ENCODE measurements at regions not wholly inside any gene's neighbourhood (a gene's known extent, or its start where the extent isn't known, plus 50 kb on each side); places are given as distances from the start of the nearest gene placed in this dataset.
"Not testable (repeated sequence)": the region's sequence is repeated elsewhere in the genome, so short reads cannot be mapped to it uniquely, and the experiment has no call there.

GRCh38 chr20:48437146-48437545 is 390.7 kb downstream of the PREX1 start:
- no peak overlapping the region for H3K27ac Mint-ChIP-seq
- no peaks in the 10 kb centered on the region for H3K36me3 Mint-ChIP-seq (ENCODE audit: low read depth)
- DNase-seq = no peak
- no peaks in the 10 kb centered on the region for H3K4me1 Mint-ChIP-seq
- Histone ChIP-seq H3K27me3 (ENCODE audit: control insufficient read depth, insufficient read depth, low read length, poor library complexity, severe bottlenecking) (no peaks in the 10 kb centered on the region), H3K9me3 (ENCODE audit: control insufficient read depth, low read length) (peaks cover 12% of the 10 kb centered on the region), H3K27ac (ENCODE audit: low read depth, low read length) (no peak overlapping the region), H3K36me3 (ENCODE audit: control insufficient read depth, insufficient read depth, low read length) (no peaks in the 10 kb centered on the region), H3K9ac (ENCODE audit: extremely low read depth, low read length, poor library complexity, severe bottlenecking) (no peak overlapping the region), H3K4me3 (ENCODE audit: low read length) (no peak overlapping the region), H3K4me1 (ENCODE audit: control insufficient read depth, insufficient read depth, low read length) (no peaks in the 10 kb centered on the region)
- H3K9me3 Mint-ChIP-seq = peaks cover 9% of the 10 kb centered on the region
- H3K27me3 Mint-ChIP-seq (ENCODE audit: insufficient read depth) = no peaks in the 10 kb centered on the region
- no peak overlapping the region for H3K4me3 Mint-ChIP-seq
- 74 to 75% methylated on average over 4 to 5 of the region's 5 CpGs for WGBS, 2 experiments (ENCODE audit: insufficient coverage in 1 of 2, insufficient read length in 1 of 2)
- TF ChIP-seq CTCF (conservative IDR thresholded peaks at IDR 0.05) = no peak

- not testable (repeated sequence) for H3K27ac ChIP-seq (ENCODE audit: low read depth, low read length); H3K27ac Mint-ChIP-seq; H3K9me3 Mint-ChIP-seq; H3K4me3 ChIP-seq (ENCODE audit: low read length); H3K4me1 Mint-ChIP-seq; H3K9ac ChIP-seq (ENCODE audit: extremely low read depth, low read length, poor library complexity, severe bottlenecking); H3K4me1 ChIP-seq (ENCODE audit: control insufficient read depth, insufficient read depth, low read length); DNase-seq; H3K27me3 ChIP-seq (ENCODE audit: control insufficient read depth, insufficient read depth, low read length, poor library complexity, severe bottlenecking); H3K36me3 ChIP-seq (ENCODE audit: control insufficient read depth, insufficient read depth, low read length); H3K36me3 Mint-ChIP-seq (ENCODE audit: low read depth); H3K27me3 Mint-ChIP-seq (ENCODE audit: insufficient read depth); H3K4me3 Mint-ChIP-seq
- peaks cover 12% of the 10 kb centered on the region for H3K9me3 ChIP-seq (ENCODE audit: control insufficient read depth, low read length)
- 94 to 100% methylated on average over 1 to 6 of the region's 8 CpGs for WGBS, 2 experiments (ENCODE audit: insufficient coverage in 1 of 2, insufficient read length in 1 of 2)
Measured at GRCh38 chr20:48436609-48437008, 391.2 kb downstream of the PREX1 start.

GRCh38 chr20:48433178-48433577 is 394.6 kb downstream of the PREX1 start:
- TF ChIP-seq CTCF (conservative IDR thresholded peaks at IDR 0.05) = no peak
- no peaks in the 10 kb centered on the region for H3K4me1 Mint-ChIP-seq
- Histone ChIP-seq H3K36me3 (ENCODE audit: control insufficient read depth, insufficient read depth, low read length) (no peaks in the 10 kb centered on the region), H3K9ac (ENCODE audit: extremely low read depth, low read length, poor library complexity, severe bottlenecking) (no peak overlapping the region), H3K4me1 (ENCODE audit: control insufficient read depth, insufficient read depth, low read length) (no peaks in the 10 kb centered on the region), H3K27ac (ENCODE audit: low read depth, low read length) (no peak overlapping the region), H3K4me3 (ENCODE audit: low read length) (no peak overlapping the region), H3K27me3 (ENCODE audit: control insufficient read depth, insufficient read depth, low read length, poor library complexity, severe bottlenecking) (no peaks in the 10 kb centered on the region), H3K9me3 (ENCODE audit: control insufficient read depth, low read length) (peaks cover 9% of the 10 kb centered on the region)
- H3K27ac Mint-ChIP-seq = no peak overlapping the region
- DNase-seq = no peak
- H3K27me3 Mint-ChIP-seq (ENCODE audit: insufficient read depth) = no peaks in the 10 kb centered on the region
- 81 to 100% methylated on average over 1 to 3 of the region's 4 CpGs for WGBS, 2 experiments (ENCODE audit: insufficient coverage in 1 of 2, insufficient read length in 1 of 2)
- H3K36me3 Mint-ChIP-seq (ENCODE audit: low read depth) = no peaks in the 10 kb centered on the region
- H3K9me3 Mint-ChIP-seq = peaks cover 2% of the 10 kb centered on the region
- no peak overlapping the region for H3K4me3 Mint-ChIP-seq

GRCh38 chr20:48432494-48432832 is 395.3 kb downstream of the PREX1 start:
- no peak for TF ChIP-seq CTCF (conservative IDR thresholded peaks at IDR 0.05)
- Mint-ChIP-seq H3K36me3 (ENCODE audit: low read depth) (no peaks in the 10 kb centered on the region), H3K27ac (no peak overlapping the region), H3K4me3 (no peak overlapping the region), H3K27me3 (ENCODE audit: insufficient read depth) (no peaks in the 10 kb centered on the region), H3K9me3 (no peaks in the 10 kb centered on the region), H3K4me1 (no peaks in the 10 kb centered on the region)
- no peak overlapping the region for H3K27ac ChIP-seq (ENCODE audit: low read depth, low read length)
- no peaks in the 10 kb centered on the region for H3K27me3 ChIP-seq (ENCODE audit: control insufficient read depth, insufficient read depth, low read length, poor library complexity, severe bottlenecking)
- H3K9ac ChIP-seq (ENCODE audit: extremely low read depth, low read length, poor library complexity, severe bottlenecking) = no peak overlapping the region
- H3K4me1 ChIP-seq (ENCODE audit: control insufficient read depth, insufficient read depth, low read length) = no peaks in the 10 kb centered on the region
- no peaks in the 10 kb centered on the region for H3K36me3 ChIP-seq (ENCODE audit: control insufficient read depth, insufficient read depth, low read length)
- peaks cover 2% of the 10 kb centered on the region for H3K9me3 ChIP-seq (ENCODE audit: control insufficient read depth, low read length)
- WGBS, 2 experiments (ENCODE audit: insufficient coverage in 1 of 2, insufficient read length in 1 of 2) = 92 to 96% methylated on average over 3 to 5 of the region's 5 CpGs
- DNase-seq = no peak
- H3K4me3 ChIP-seq (ENCODE audit: low read length) = no peak overlapping the region
